Mammary epithelial cell (primary cell): ENCODE measurements at regions not wholly inside any gene's neighbourhood (a gene's known extent, or its start where the extent isn't known, plus 50 kb on each side); places are given as distances from the start of the nearest gene placed in this dataset.

ENCODE experiments used
- EZH2 ChIP-seq: IDR thresholded peaks from 2 replicates; pipeline ENCODE4 v1.6.1; 2012; ENCODE audit warnings: low read length, inconsistent platforms, borderline replicate concordance
- TF ChIP-seq, protein P1 (sequence below), 2 donors: IDR thresholded peaks in 1 of 2; conservative IDR thresholded peaks in 1 of 2; 2 replicates each; pipeline ENCODE4 v1.5.1; 2011 to 2012; ENCODE audit warnings: inconsistent platforms in 2 of 2, low read length in 2 of 2, mild to moderate bottlenecking in 2 of 2, control low read depth in 1 of 2, low read depth in 1 of 2; ENCODE audit not compliant: insufficient read depth in 1 of 2; ENCODE audit errors: extremely low read depth in 1 of 2

DNA sequence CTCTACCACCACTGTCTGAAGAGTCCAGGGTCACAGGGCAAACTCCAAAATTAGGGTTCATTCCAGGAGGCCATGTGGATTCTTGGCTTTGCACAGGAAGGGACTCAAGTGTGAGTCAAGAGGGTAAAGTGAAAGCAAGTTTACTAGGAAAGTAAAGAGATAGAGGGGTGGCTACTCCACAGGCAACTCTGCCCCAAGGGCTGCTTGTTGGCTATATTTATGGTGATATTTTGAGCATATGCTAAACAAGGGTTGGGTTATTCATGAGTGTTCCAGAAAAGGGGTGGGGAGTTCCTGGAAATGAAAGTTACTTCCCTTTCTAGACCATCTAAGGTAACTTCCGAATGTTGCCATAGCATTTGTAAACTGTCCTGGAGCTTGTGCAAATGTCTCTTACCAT lies 1222.0 kb upstream of the TENM3 start:
- TF ChIP-seq, protein P1, sequence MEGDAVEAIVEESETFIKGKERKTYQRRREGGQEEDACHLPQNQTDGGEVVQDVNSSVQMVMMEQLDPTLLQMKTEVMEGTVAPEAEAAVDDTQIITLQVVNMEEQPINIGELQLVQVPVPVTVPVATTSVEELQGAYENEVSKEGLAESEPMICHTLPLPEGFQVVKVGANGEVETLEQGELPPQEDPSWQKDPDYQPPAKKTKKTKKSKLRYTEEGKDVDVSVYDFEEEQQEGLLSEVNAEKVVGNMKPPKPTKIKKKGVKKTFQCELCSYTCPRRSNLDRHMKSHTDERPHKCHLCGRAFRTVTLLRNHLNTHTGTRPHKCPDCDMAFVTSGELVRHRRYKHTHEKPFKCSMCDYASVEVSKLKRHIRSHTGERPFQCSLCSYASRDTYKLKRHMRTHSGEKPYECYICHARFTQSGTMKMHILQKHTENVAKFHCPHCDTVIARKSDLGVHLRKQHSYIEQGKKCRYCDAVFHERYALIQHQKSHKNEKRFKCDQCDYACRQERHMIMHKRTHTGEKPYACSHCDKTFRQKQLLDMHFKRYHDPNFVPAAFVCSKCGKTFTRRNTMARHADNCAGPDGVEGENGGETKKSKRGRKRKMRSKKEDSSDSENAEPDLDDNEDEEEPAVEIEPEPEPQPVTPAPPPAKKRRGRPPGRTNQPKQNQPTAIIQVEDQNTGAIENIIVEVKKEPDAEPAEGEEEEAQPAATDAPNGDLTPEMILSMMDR (conservative IDR thresholded peaks at IDR 0.05 in 1 of 2, IDR thresholded peaks at IDR 0.05 in 1 of 2; ENCODE audit: extremely low read depth in 1 of 2, insufficient read depth in 1 of 2, low read depth in 1 of 2, low read length in 2 of 2): no peak
- TF ChIP-seq EZH2: no peak
